OCI-LY1 (cell line): ENCODE measurements at regions not wholly inside any gene's neighbourhood (a gene's known extent, or its start where the extent isn't known, plus 50 kb on each side); places are given as distances from the start of the nearest gene placed in this dataset.
"Not testable (repeated sequence)": the region's sequence is repeated elsewhere in the genome, so short reads cannot be mapped to it uniquely, and the experiment has no call there.

Experiments
- H2AFZ ChIP-seq: fragments of 200-600 bp; sonication (generic), shearing (Covaris generic); 2 replicates; pipeline ENCODE4 v1.6.0; 2014; ENCODE audit warnings: antibody characterized with exemption, mild to moderate bottlenecking, low read length
- H3F3A ChIP-seq: fragments of 200-600 bp; sonication (generic), shearing (Covaris generic); 2 replicates; pipeline ENCODE4 v1.6.0; 2014; ENCODE audit warnings: mild to moderate bottlenecking, antibody characterized with exemption, low read length, moderate library complexity; ENCODE audit not compliant: insufficient read depth
- H3K27ac ChIP-seq: fragments of 200-600 bp; sonication (generic); 2 replicates; pipeline ENCODE4 v1.5.1; 2014; ENCODE audit warnings: low read length, mixed run types, mild to moderate bottlenecking, low read depth; ENCODE audit not compliant: poor library complexity, severe bottlenecking
- H3K27me3 ChIP-seq: fragments of 200-600 bp; sonication (generic); 2 replicates; pipeline ENCODE4 v1.6.0; 2014; ENCODE audit warnings: antibody characterized with exemption, mild to moderate bottlenecking, low read length, moderate library complexity; ENCODE audit not compliant: insufficient read depth
- H3K36me3 ChIP-seq: fragments of 200-600 bp; sonication (generic); 2 replicates; pipeline ENCODE4 v1.6.1; 2014; ENCODE audit warnings: mild to moderate bottlenecking, antibody characterized with exemption, low read length, moderate library complexity, mixed read lengths; ENCODE audit not compliant: insufficient read depth
- H3K4me1 ChIP-seq: fragments of 200-600 bp; sonication (generic); 2 replicates; pipeline ENCODE4 v1.5.1; 2014; ENCODE audit warnings: mild to moderate bottlenecking, low read length, moderate library complexity; ENCODE audit not compliant: insufficient read depth, severe bottlenecking
- H3K4me2 ChIP-seq: fragments of 200-600 bp; sonication (generic), shearing (Covaris generic); 2 replicates; pipeline ENCODE4 v1.6.1; 2014; ENCODE audit warnings: low read length
- H3K4me3 ChIP-seq: fragments of 200-600 bp; sonication (generic); 2 replicates; pipeline ENCODE4 v1.5.1; 2014; ENCODE audit warnings: low read length, low read depth, mild to moderate bottlenecking, mixed read lengths; ENCODE audit not compliant: poor library complexity, severe bottlenecking
- H3K79me2 ChIP-seq: fragments of 200-600 bp; shearing (Covaris generic); 2 replicates; pipeline ENCODE4 v1.6.1; 2016; ENCODE audit warnings: mixed run types, low read length, mixed read lengths; ENCODE audit not compliant: insufficient read depth
- H3K9ac ChIP-seq: fragments of 200-600 bp; sonication (generic), shearing (Covaris generic); 2 replicates; pipeline ENCODE4 v1.6.1; 2014; ENCODE audit warnings: mild to moderate bottlenecking, low read length, mixed read lengths
- H3K9me2 ChIP-seq: fragments of 200-600 bp; sonication (generic), shearing (Covaris generic); 2 replicates; pipeline ENCODE4 v1.6.1; 2014; ENCODE audit warnings: low read depth, mild to moderate bottlenecking, low read length, mixed read lengths
- H3K9me3 ChIP-seq: fragments of 200-600 bp; shearing (Covaris generic); 2 replicates; pipeline ENCODE4 v1.6.1; 2014; ENCODE audit warnings: low read length, mixed read lengths
- H4K20me1 ChIP-seq: fragments of 200-600 bp; sonication (generic), shearing (Covaris generic); 2 replicates; pipeline ENCODE4 v1.6.0; 2016; ENCODE audit warnings: mild to moderate bottlenecking, low read length; ENCODE audit not compliant: insufficient read depth
- CTCF ChIP-seq: fragments of 200-600 bp; sonication (generic), shearing (Covaris generic); IDR thresholded peaks from 2 replicates; pipeline ENCODE4 v1.5.1; 2017; ENCODE audit warnings: mild to moderate bottlenecking, antibody characterized with exemption, low read length, moderate library complexity, mixed read lengths
- EZH2 ChIP-seq: fragments of 200-600 bp; sonication (generic), shearing (Covaris generic); IDR thresholded peaks from 2 replicates; pipeline ENCODE4 v1.8.0; 2017; ENCODE audit warnings: borderline replicate concordance, mixed run types, mild to moderate bottlenecking, antibody characterized with exemption, low read length, moderate library complexity, mixed read lengths

- not testable (repeated sequence) for H3K79me2 ChIP-seq, H4K20me1 ChIP-seq
Measured at GRCh38 chr5:100688834-100689233, 153.7 kb downstream of the FAM174A start.

GRCh38 chr5:100690036-100690560, 154.9 kb downstream of the FAM174A start:
- no peak overlapping the region for H3K27ac ChIP-seq
- no peaks in the 10 kb centered on the region for H3K9me2 ChIP-seq
- no peak overlapping the region for H3K4me2 ChIP-seq
- H3K9ac ChIP-seq = no peak overlapping the region
- no peaks in the 10 kb centered on the region for H3K27me3 ChIP-seq
- no peaks in the 10 kb centered on the region for H3K4me1 ChIP-seq
- no peaks in the 10 kb centered on the region for H3F3A ChIP-seq
- H3K9me3 ChIP-seq = no peaks in the 10 kb centered on the region
- TF ChIP-seq CTCF = no peak
- no peak for TF ChIP-seq EZH2
- no peak overlapping the region for H3K4me3 ChIP-seq
- no peaks in the 10 kb centered on the region for H3K36me3 ChIP-seq
- H2AFZ ChIP-seq = no peak overlapping the region
- H3K79me2 ChIP-seq = no peaks in the 10 kb centered on the region
- H4K20me1 ChIP-seq = no peaks in the 10 kb centered on the region

More at GRCh38 chr5:100688834-100689233, 153.7 kb downstream of the FAM174A start:
- not testable (repeated sequence) for H3K4me2 ChIP-seq, H2AFZ ChIP-seq, H3K9me2 ChIP-seq, H3K4me1 ChIP-seq, H3K9ac ChIP-seq, H3K27ac ChIP-seq, H3K36me3 ChIP-seq, H3F3A ChIP-seq, H3K27me3 ChIP-seq, H3K9me3 ChIP-seq, H3K4me3 ChIP-seq

GRCh38 chr5:100691085-100691484, 155.9 kb downstream of the FAM174A start:
- no peak overlapping the region for H3K27ac ChIP-seq
- H3K4me2 ChIP-seq = no peak overlapping the region
- TF ChIP-seq CTCF (no peak), EZH2 (no peak)

GRCh38 chr5:100691548-100691947, 156.4 kb downstream of the FAM174A start:
- H2AFZ ChIP-seq = no peak overlapping the region
- no peaks in the 10 kb centered on the region for H4K20me1 ChIP-seq
- TF ChIP-seq CTCF = no peak
- H3K9me2 ChIP-seq = no peaks in the 10 kb centered on the region
- no peak overlapping the region for H3K4me3 ChIP-seq
- H3K4me1 ChIP-seq = no peaks in the 10 kb centered on the region
- no peaks in the 10 kb centered on the region for H3K27me3 ChIP-seq
- H3F3A ChIP-seq = no peaks in the 10 kb centered on the region
- no peaks in the 10 kb centered on the region for H3K79me2 ChIP-seq
- H3K27ac ChIP-seq = no peak overlapping the region
- H3K9ac ChIP-seq = no peak overlapping the region
- no peak overlapping the region for H3K4me2 ChIP-seq
- H3K36me3 ChIP-seq = no peaks in the 10 kb centered on the region
- H3K9me3 ChIP-seq = no peaks in the 10 kb centered on the region

More at GRCh38 chr5:100691085-100691484, 155.9 kb downstream of the FAM174A start:
- Histone ChIP-seq H4K20me1 (no peaks in the 10 kb centered on the region), H3K36me3 (no peaks in the 10 kb centered on the region), H3K9me2 (no peaks in the 10 kb centered on the region), H3K9me3 (no peaks in the 10 kb centered on the region), H3K9ac (no peak overlapping the region), H3K79me2 (no peaks in the 10 kb centered on the region), H3F3A (no peaks in the 10 kb centered on the region), H3K4me3 (no peak overlapping the region), H2AFZ (no peak overlapping the region), H3K27me3 (no peaks in the 10 kb centered on the region), H3K4me1 (no peaks in the 10 kb centered on the region)
